CD14-positive monocyte (primary cell): ENCODE measurements at regions not wholly inside any gene's neighbourhood (a gene's known extent, or its start where the extent isn't known, plus 50 kb on each side); places are given as distances from the start of the nearest gene placed in this dataset.

Experiments used
- DNase-seq, 3 donors: peaks; one replicate each; pipeline ENCODE4 v3.0.0-alpha.2; 2011 to 2022
- H2AFZ ChIP-seq: 2 replicates; pipeline ENCODE4 v1.6.0; 2012; ENCODE audit warnings: mild to moderate bottlenecking, low read depth, low read length, inconsistent platforms; ENCODE audit not compliant: insufficient read depth, poor library complexity, severe bottlenecking
- H3K27ac ChIP-seq, 2 donors: 1 replicate in 1 of 2; 2 replicates in 1 of 2; pipeline ENCODE4 v1.5.1; 2012 to 2013; ENCODE audit warnings: low read length in 2 of 2, control low read depth in 1 of 2, inconsistent platforms in 1 of 2, low read depth in 1 of 2, mild to moderate bottlenecking in 1 of 2
- H3K27me3 ChIP-seq, 2 donors: one replicate each; pipeline versions ENCODE4 v1.6.0 to v1.6.1; 2011 to 2013; ENCODE audit warnings: low read length in 2 of 2; ENCODE audit not compliant: control insufficient read depth in 2 of 2, insufficient read depth in 2 of 2
- H3K36me3 ChIP-seq, 2 donors: replicated peaks in 1 of 2; 1 replicate in 1 of 2; 2 replicates in 1 of 2; pipeline versions ENCODE4 v1.5.1 to v1.6.1; 2012 to 2013; ENCODE audit warnings: low read length in 2 of 2, control low read depth in 1 of 2, inconsistent platforms in 1 of 2, mild to moderate bottlenecking in 1 of 2; ENCODE audit not compliant: insufficient read depth in 2 of 2, control insufficient read depth in 1 of 2
- H3K4me1 ChIP-seq, 2 donors: 1 replicate in 1 of 2; 2 replicates in 1 of 2; pipeline versions ENCODE4 v1.5.1 to v1.6.1; 2012 to 2013; ENCODE audit warnings: low read length in 2 of 2, control low read depth in 1 of 2, inconsistent platforms in 1 of 2, mild to moderate bottlenecking in 1 of 2, moderate library complexity in 1 of 2; ENCODE audit not compliant: insufficient read depth in 2 of 2, control insufficient read depth in 1 of 2
- H3K4me2 ChIP-seq: replicated peaks from 2 replicates; pipeline ENCODE3; 2012; ENCODE audit warnings: low read length, moderate library complexity, mild to moderate bottlenecking; ENCODE audit not compliant: poor library complexity, severe bottlenecking; ENCODE audit errors: extremely low read depth
- H3K4me3 ChIP-seq, 3 experiments: fragments of 200-600 bp in 1 of 3; sonication (generic) in 1 of 3; replicated peaks in 1 of 3; 1 replicate in 2 of 3; 2 replicates in 1 of 3; pipeline ENCODE4 v1.5.1; 2011 to 2013; ENCODE audit warnings: low read length in 3 of 3, mild to moderate bottlenecking in 3 of 3, control low read depth in 2 of 3, low read depth in 2 of 3, inconsistent platforms in 1 of 3, moderate library complexity in 1 of 3
- H3K79me2 ChIP-seq: 2 replicates; pipeline ENCODE4 v1.6.0; 2012; ENCODE audit warnings: mild to moderate bottlenecking, control low read depth, inconsistent platforms, low read length, moderate library complexity; ENCODE audit not compliant: insufficient read depth
- H3K9ac ChIP-seq: 2 replicates; pipeline ENCODE4 v1.6.0; 2017; ENCODE audit warnings: low read length, mild to moderate bottlenecking; ENCODE audit not compliant: insufficient read depth, poor library complexity, severe bottlenecking
- H3K9me3 ChIP-seq, 2 donors: replicated peaks in 1 of 2; 1 replicate in 1 of 2; 2 replicates in 1 of 2; pipeline versions ENCODE4 v1.5.1 to v1.6.1; 2012 to 2013; ENCODE audit warnings: low read length in 2 of 2, control low read depth in 1 of 2; ENCODE audit not compliant: control insufficient read depth in 1 of 2, insufficient read depth in 1 of 2
- H4K20me1 ChIP-seq: 2 replicates; pipeline ENCODE4 v1.6.0; 2012; ENCODE audit warnings: mild to moderate bottlenecking, low read length, control low read depth, moderate library complexity; ENCODE audit not compliant: insufficient read depth
- H3K27ac Mint-ChIP-seq, 7 donors: one replicate each; pipeline ENCODE4 v1.8.0; 2020; ENCODE audit warnings: mild to moderate bottlenecking in 7 of 7, mixed read lengths in 7 of 7, moderate library complexity in 6 of 7, inconsistent platforms in 2 of 7
- H3K27me3 Mint-ChIP-seq, 3 donors: one replicate each; pipeline ENCODE4 v1.8.0; 2021 to 2022; ENCODE audit warnings: low read depth in 3 of 3, mild to moderate bottlenecking in 3 of 3, mixed read lengths in 3 of 3, moderate library complexity in 3 of 3, inconsistent platforms in 1 of 3
- H3K36me3 Mint-ChIP-seq, 2 donors: one replicate each; pipeline ENCODE4 v1.8.0; 2020; ENCODE audit warnings: mixed read lengths in 2 of 2, inconsistent platforms in 1 of 2, mild to moderate bottlenecking in 1 of 2
- H3K4me1 Mint-ChIP-seq: one replicate; pipeline ENCODE4 v1.8.0; 2020; ENCODE audit warnings: mild to moderate bottlenecking, mixed read lengths
- H3K4me3 Mint-ChIP-seq, 2 donors: one replicate each; pipeline ENCODE4 v1.8.0; 2020; ENCODE audit warnings: mild to moderate bottlenecking in 2 of 2, mixed read lengths in 2 of 2, moderate library complexity in 1 of 2
- H3K9me3 Mint-ChIP-seq, 7 donors: one replicate each; pipeline ENCODE4 v1.8.0; 2020 to 2022; ENCODE audit warnings: mixed read lengths in 7 of 7, mild to moderate bottlenecking in 6 of 7, moderate library complexity in 6 of 7, inconsistent platforms in 2 of 7
- WGBS: methylation state at CpG from one replicate; pipeline ENCODE4 v1.1.5; 2013; ENCODE audit warnings: missing lambda C conversion rate; ENCODE audit not compliant: insufficient coverage; 5-methylcytosine and 5-hydroxymethylcytosine counted together
- intact Hi-C, 2 donors: fragments of 100-400 bp; cut with micrococcal nuclease; formaldehyde crosslinking; loops; one replicate each; pipeline versions ENCODE4 v1.15.0 to v1.15.1; 2023
- TF ChIP-seq, protein P1 (sequence below): fragments of 200-600 bp; IDR thresholded peaks from one replicate; pipeline ENCODE4 v1.8.0; 2022; ENCODE audit warnings: antibody characterized with exemption, mild to moderate bottlenecking

DNA sequence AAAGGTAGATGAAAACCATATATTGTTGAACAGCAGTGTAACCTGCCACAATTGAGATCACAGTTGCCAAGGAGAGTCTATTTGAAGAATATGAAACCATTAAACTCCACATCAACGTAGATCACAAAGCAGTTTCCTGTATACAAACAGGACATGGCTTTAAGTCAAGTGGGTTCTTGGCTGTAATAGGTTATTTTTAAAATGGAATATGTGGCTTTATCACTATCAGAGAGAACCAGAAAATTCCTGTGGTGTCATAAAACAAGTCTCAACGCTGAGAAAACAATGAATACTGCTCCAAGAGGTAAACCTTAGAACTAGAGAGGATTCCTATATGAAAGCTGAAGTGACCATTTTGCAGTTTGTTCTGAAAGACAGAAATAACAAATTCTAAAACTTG is 999.7 kb downstream of the CDH11 start:
- no peaks in the 10 kb centered on the region for H3K27me3 Mint-ChIP-seq
- no CpG with 5 or more reads among the region's 2 CpGs for WGBS
- Histone ChIP-seq H3K9me3 (no peaks in the 10 kb centered on the region), H3K4me1 (no peaks in the 10 kb centered on the region), H3K36me3 (no peaks in the 10 kb centered on the region), H4K20me1 (no peaks in the 10 kb centered on the region), H3K4me3 (no peak overlapping the region), H3K27ac (no peak overlapping the region), H2AFZ (no peak overlapping the region), H3K79me2 (no peaks in the 10 kb centered on the region), H3K4me2 (no peak overlapping the region), H3K9ac (no peak overlapping the region), H3K27me3 (no peaks in the 10 kb centered on the region)
- intact Hi-C loops, result no loop called here
- TF ChIP-seq, protein P1, sequence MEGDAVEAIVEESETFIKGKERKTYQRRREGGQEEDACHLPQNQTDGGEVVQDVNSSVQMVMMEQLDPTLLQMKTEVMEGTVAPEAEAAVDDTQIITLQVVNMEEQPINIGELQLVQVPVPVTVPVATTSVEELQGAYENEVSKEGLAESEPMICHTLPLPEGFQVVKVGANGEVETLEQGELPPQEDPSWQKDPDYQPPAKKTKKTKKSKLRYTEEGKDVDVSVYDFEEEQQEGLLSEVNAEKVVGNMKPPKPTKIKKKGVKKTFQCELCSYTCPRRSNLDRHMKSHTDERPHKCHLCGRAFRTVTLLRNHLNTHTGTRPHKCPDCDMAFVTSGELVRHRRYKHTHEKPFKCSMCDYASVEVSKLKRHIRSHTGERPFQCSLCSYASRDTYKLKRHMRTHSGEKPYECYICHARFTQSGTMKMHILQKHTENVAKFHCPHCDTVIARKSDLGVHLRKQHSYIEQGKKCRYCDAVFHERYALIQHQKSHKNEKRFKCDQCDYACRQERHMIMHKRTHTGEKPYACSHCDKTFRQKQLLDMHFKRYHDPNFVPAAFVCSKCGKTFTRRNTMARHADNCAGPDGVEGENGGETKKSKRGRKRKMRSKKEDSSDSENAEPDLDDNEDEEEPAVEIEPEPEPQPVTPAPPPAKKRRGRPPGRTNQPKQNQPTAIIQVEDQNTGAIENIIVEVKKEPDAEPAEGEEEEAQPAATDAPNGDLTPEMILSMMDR, result no peak
- peaks cover 0 to 5% (median 0%) of the 10 kb centered on the region in 7 donors for H3K9me3 Mint-ChIP-seq
- H3K27ac Mint-ChIP-seq, result no peak overlapping the region
- H3K4me3 Mint-ChIP-seq, result no peak overlapping the region
- H3K36me3 Mint-ChIP-seq, result no peaks in the 10 kb centered on the region
- DNase-seq, result no peak
- no peaks in the 10 kb centered on the region for H3K4me1 Mint-ChIP-seq

DNA sequence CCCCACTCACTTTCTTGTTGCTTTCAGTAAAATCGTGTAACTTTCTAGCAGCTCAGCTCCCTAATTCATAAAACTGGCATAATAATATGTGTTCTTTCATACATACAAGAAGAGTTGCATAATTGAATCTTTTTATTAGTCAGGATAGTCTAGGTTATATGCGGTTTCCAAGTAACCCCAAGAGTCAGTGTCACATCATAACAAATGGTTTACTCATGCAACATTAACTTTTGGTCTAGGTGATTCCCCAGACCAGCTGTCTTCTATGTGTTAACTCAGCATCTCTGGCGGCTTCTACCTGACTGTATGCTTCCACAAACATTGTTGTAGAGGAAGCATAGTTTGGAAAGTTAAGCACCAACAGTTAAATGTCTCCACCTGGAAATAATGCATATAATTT is 1000.4 kb downstream of the CDH11 start:
- Mint-ChIP-seq H3K9me3 (peaks cover 0 to 5% (median 0%) of the 10 kb centered on the region in 7 donors), H3K36me3 (no peaks in the 10 kb centered on the region), H3K4me1 (no peaks in the 10 kb centered on the region), H3K4me3 (no peak overlapping the region), H3K27me3 (no peaks in the 10 kb centered on the region), H3K27ac (no peak overlapping the region)
- H3K36me3 ChIP-seq, result no peaks in the 10 kb centered on the region
- H2AFZ ChIP-seq, result no peak overlapping the region
- H3K4me1 ChIP-seq, result no peaks in the 10 kb centered on the region
- H3K9ac ChIP-seq, result no peak overlapping the region
- intact Hi-C loops, result no loop called here
- no peak overlapping the region for H3K4me3 ChIP-seq
- no CpG with 5 or more reads among the region's 3 CpGs for WGBS
- no peaks in the 10 kb centered on the region for H4K20me1 ChIP-seq
- H3K79me2 ChIP-seq, result no peaks in the 10 kb centered on the region
- H3K27ac ChIP-seq, result no peak overlapping the region
- no peaks in the 10 kb centered on the region for H3K27me3 ChIP-seq
- no peaks in the 10 kb centered on the region for H3K9me3 ChIP-seq
- DNase-seq, result no peak
- no peak overlapping the region for H3K4me2 ChIP-seq
- TF ChIP-seq, protein P1, result no peak
